DMS114 treated with DMSO at 0.1 percent for 48 hours (cell line): ENCODE measurements at regions not wholly inside any gene's neighbourhood (a gene's known extent, or its start where the extent isn't known, plus 50 kb on each side); places are given as distances from the start of the nearest gene placed in this dataset.

Source experiments
- DNase-seq: peaks from one replicate; lab custom pipeline; 2025; ENCODE audit not compliant: unreplicated experiment; lab: John Stamatoyannopoulos, UW

- DNase-seq = no peak
Measured at GRCh38 chr12:92471551-92471950, 231.2 kb upstream of the PLEKHG7 start.

- DNase-seq = no peak
Measured at GRCh38 chr12:92470608-92471021, 232.2 kb upstream of the PLEKHG7 start.

GRCh38 chr12:92469837-92470236, 233.0 kb upstream of the PLEKHG7 start:
- no peak for DNase-seq

- no peak for DNase-seq
Measured at GRCh38 chr12:92468358-92469020, 234.3 kb upstream of the PLEKHG7 start.

GRCh38 chr12:92467886-92468285, 234.9 kb upstream of the PLEKHG7 start:
- no peak for DNase-seq

- DNase-seq = no peak
Measured at GRCh38 chr12:92466391-92467305, 236.1 kb upstream of the PLEKHG7 start.

GRCh38 chr12:92465786-92466295, 236.9 kb upstream of the PLEKHG7 start:
- no peak for DNase-seq

GRCh38 chr12:92464911-92465310, 237.9 kb upstream of the PLEKHG7 start:
- no peak for DNase-seq

GRCh38 chr12:92463171-92463570, 239.6 kb upstream of the PLEKHG7 start:
- DNase-seq = no peak

- no peak for DNase-seq
Measured at GRCh38 chr12:92462527-92462926, 240.3 kb upstream of the PLEKHG7 start.

- DNase-seq = no peak
Measured at GRCh38 chr12:92462049-92462448, 240.7 kb upstream of the PLEKHG7 start.

GRCh38 chr12:92459850-92460249, 242.9 kb upstream of the PLEKHG7 start:
- DNase-seq = no peak

- DNase-seq = no peak
Measured at GRCh38 chr12:92458996-92459395, 243.8 kb upstream of the PLEKHG7 start.

GRCh38 chr12:92457458-92458180, 245.2 kb upstream of the PLEKHG7 start:
- no peak for DNase-seq

- DNase-seq = no peak
Measured at GRCh38 chr12:92452763-92453162, 250.0 kb upstream of the PLEKHG7 start.

GRCh38 chr12:92446083-92446460, 256.7 kb upstream of the PLEKHG7 start:
- DNase-seq = no peak

- no peak for DNase-seq
Measured at GRCh38 chr12:92445253-92446082, 257.3 kb upstream of the PLEKHG7 start.

- DNase-seq = no peak
Measured at GRCh38 chr12:92444763-92445162, 258.0 kb upstream of the PLEKHG7 start.

GRCh38 chr12:92442782-92443181, 260.0 kb upstream of the PLEKHG7 start:
- DNase-seq = no peak

GRCh38 chr12:92440072-92440471, 262.7 kb upstream of the PLEKHG7 start:
- no peak for DNase-seq

- no peak for DNase-seq
Measured at GRCh38 chr12:92439420-92439805, 263.4 kb upstream of the PLEKHG7 start.
